Omental fat pad (tissue), 3 donors: ENCODE measurements at regions not wholly inside any gene's neighbourhood (a gene's known extent, or its start where the extent isn't known, plus 50 kb on each side); places are given as distances from the start of the nearest gene placed in this dataset.
A peak's percentile ranks its signal among the peaks of the same experiment; 100 is the strongest.

ENCODE experiments used
- ATAC-seq: fragments of 150-250 bp; one replicate; pipeline ENCODE4 v1.9.1; 2016; ENCODE audit warnings: mild to moderate bottlenecking, moderate library complexity; ENCODE audit not compliant: low FRiP score
- DNase-seq: peaks from one replicate; pipeline ENCODE4 v3.0.0-alpha.2; 2019; ENCODE audit warnings: low spot score
- TF ChIP-seq, protein P1 (sequence below), 3 donors: fragments of 450-650 bp; IDR thresholded peaks; one replicate each; pipeline ENCODE4 v1.5.1; 2016 to 2017; ENCODE audit warnings: antibody characterized with exemption in 3 of 3, mild to moderate bottlenecking in 3 of 3, moderate library complexity in 2 of 3

DNA sequence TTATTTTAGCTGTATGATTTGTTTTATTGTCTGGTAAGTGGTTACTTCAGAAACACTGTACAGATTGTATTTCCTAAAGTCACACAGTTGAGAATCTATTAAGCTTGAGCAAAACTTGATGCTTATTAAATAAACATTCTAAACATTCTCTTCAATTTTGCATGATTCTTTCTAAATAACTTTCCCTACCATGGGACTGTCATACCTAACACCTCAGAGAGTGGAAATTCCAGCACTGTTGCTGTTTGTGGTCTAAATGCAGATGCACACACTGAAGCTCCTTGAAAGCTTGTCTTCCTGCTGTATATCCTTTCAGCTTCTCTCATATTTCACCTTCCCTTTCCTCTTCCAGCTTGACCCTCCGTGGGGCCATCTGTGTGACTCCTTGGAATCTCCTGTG lies 392.0 kb downstream of the LRIG3 start:
- no peak for DNase-seq
- TF ChIP-seq, protein P1, sequence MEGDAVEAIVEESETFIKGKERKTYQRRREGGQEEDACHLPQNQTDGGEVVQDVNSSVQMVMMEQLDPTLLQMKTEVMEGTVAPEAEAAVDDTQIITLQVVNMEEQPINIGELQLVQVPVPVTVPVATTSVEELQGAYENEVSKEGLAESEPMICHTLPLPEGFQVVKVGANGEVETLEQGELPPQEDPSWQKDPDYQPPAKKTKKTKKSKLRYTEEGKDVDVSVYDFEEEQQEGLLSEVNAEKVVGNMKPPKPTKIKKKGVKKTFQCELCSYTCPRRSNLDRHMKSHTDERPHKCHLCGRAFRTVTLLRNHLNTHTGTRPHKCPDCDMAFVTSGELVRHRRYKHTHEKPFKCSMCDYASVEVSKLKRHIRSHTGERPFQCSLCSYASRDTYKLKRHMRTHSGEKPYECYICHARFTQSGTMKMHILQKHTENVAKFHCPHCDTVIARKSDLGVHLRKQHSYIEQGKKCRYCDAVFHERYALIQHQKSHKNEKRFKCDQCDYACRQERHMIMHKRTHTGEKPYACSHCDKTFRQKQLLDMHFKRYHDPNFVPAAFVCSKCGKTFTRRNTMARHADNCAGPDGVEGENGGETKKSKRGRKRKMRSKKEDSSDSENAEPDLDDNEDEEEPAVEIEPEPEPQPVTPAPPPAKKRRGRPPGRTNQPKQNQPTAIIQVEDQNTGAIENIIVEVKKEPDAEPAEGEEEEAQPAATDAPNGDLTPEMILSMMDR (IDR thresholded peaks at IDR 0.05): no peak
- ATAC-seq: no peak

DNA sequence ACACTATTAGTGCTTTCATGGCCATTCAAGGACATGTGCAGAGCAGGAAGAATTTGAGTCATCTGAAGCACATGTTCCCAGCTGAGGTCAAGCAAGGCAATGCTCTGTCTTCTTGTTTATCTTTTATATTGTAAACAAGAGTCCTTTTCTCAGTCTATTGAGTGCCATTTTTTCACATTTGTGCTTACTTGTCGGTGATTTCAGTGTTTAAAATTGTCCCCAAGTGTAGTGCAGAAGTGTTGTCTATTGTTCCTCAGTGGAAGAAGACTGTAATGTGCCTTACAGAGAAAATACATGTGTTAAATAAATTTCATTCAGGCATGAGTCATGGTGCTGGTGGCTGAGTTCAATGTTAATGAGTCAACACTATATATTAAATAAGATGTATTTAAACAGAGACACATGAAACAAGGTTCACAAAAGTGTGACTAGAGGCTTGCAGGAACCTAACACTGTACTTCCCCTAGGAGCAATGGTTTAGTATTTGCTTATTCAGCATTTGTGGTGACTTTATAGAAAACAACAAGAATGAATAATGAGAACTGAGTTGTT lies 391.1 kb downstream of the LRIG3 start:
- TF ChIP-seq, protein P1 (IDR thresholded peaks at IDR 0.05): no peak
- ATAC-seq (no peak), DNase-seq (no peak)

DNA sequence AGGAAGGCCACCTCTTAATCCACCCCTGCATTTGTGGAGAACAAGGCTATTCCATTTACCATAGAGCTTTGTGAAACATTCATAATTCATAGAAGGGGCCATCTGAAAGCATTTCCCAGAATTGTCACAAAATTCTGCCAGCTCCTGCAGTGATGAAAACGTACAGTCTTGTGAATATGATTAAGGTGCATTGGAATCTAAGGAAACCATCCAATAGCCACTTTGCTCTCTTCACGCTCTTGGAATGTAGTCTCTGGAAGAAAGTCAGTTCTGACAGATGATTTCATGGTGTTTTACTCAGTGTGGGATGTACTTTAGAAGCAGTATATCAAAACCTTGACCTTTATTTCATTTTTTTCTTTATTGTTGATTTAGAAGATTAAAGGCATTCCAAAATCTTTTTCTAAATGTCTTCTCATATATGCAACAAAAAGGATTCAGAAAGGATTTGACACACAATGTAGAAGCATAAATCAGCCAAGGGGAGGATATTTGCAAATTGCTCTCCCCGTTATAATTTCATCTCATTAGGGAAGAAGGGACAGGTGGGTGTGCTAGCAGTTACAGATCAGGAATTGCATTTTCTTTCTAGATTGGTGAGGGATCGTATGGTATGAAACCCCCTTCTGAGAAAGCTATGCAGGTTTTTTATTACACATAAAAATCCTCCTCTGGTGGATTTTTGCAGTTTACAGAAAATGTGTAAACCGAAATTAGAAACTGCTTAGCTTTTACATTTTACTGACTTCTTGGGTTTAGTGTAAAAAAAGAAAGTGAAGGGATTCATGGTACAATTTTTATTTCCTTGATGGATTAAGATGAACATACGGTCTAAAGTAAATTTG lies 390.2 kb downstream of the LRIG3 start:
- TF ChIP-seq, protein P1 (IDR thresholded peaks at IDR 0.05): no peak
- ATAC-seq: peak; percentile 96
- DNase-seq: no peak

DNA sequence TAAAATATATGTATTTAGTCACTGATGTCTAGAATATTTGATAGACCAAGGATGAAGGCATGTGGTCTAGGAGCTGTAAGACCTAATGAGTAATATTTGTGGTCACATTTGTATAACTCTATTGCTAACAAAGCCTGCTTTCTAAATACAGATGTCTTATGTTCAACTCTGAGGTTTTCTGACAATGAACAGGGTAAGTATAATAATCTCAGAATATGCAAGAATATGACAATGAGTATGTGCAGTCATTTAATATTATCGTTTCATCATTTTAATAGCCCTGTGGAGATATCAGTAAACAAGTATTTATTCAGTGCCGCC lies 389.6 kb downstream of the LRIG3 start:
- DNase-seq (no peak), ATAC-seq (peak; percentile 39)
- TF ChIP-seq, protein P1 (IDR thresholded peaks at IDR 0.05): no peak

DNA sequence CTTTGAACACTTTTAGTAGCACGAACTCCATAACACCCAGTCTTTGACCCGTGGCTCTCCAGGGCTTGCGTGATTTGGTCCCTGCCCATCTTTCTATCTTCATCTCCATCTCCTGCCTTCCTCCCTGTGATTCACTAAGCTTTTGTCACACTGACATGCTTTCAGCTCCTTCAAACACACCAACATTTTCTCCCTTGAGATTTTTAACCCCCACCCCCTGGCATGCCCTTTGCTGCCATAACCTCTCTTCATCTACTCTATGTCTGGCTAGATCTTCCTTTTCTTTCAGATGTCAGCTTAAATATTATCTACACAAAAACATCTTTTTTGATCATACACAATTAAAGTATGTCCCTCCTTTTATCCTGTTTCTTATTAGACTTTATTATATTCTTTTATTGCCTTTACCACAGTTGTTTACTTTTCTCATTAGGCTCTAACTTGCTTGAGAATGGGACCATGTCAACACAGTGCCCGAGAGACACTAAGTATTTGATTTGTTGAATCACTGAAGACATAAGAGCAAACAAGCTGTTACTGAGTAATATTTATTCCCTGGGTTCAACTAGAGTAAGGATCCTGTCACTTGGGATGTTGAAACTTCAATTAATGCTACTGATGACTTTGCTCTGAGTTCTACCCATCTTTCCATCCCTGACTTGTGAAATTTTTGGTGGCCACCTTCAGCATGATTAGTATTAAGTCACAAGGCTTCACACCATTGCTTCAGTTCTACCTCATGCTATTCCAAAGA lies 387.3 kb downstream of the LRIG3 start:
- DNase-seq: no peak
- TF ChIP-seq, protein P1 (IDR thresholded peaks at IDR 0.05): no peak
- no peak for ATAC-seq

DNA sequence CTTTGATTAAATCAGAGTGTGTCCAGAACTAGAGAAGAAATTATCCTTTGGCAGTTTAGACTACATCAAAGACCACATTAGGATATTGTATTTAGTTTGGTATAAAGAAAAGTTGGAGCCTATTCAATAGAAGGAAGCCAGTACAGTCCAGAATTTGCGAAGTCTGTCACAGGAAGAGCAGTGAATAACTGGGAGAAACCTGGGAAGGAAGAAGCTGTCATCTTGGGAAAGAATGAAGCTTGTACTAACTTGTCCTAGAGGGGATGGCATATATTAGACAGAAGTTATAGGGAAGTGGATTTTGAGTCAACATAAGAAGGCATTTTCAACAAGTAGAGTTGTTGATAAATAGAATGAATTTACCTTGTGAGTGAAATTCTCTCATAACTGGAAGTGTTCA lies 386.7 kb downstream of the LRIG3 start:
- no peak for DNase-seq
- no peak for ATAC-seq
- TF ChIP-seq, protein P1 (IDR thresholded peaks at IDR 0.05): no peak
